Uterus (tissue), 3 donors: ENCODE measurements at regions not wholly inside any gene's neighbourhood (a gene's known extent, or its start where the extent isn't known, plus 50 kb on each side); places are given as distances from the start of the nearest gene placed in this dataset.

Experiments used
- DNase-seq, 2 donors: peaks; one replicate each; pipeline ENCODE4 v3.0.0-alpha.2; 2019 to 2020
- H3K27ac ChIP-seq, 2 donors: fragments of 200-600 bp; sonication (generic); 1 replicate in 1 of 2; 2 replicates in 1 of 2; pipeline ENCODE4 v1.5.1; 2016 to 2018
- H3K27me3 ChIP-seq, 2 donors: fragments of 200-600 bp; sonication (generic); one replicate each; pipeline ENCODE4 v1.5.1; 2018 to 2019; ENCODE audit warnings: control low read depth in 1 of 2
- H3K36me3 ChIP-seq, 2 donors: fragments of 200-600 bp; sonication (generic); one replicate each; pipeline ENCODE4 v1.5.1; 2019; ENCODE audit warnings: control low read depth in 1 of 2
- H3K4me1 ChIP-seq, 2 donors: fragments of 200-600 bp; sonication (generic); one replicate each; pipeline ENCODE4 v1.5.1; 2018 to 2019; ENCODE audit warnings: control low read depth in 1 of 2
- H3K4me3 ChIP-seq, 2 donors: fragments of 200-600 bp; sonication (generic); 1 replicate in 1 of 2; 2 replicates in 1 of 2; pipeline ENCODE4 v1.5.1; 2018 to 2019; ENCODE audit warnings: mild to moderate bottlenecking in 1 of 2
- H3K9me3 ChIP-seq, 2 donors: fragments of 200-600 bp; sonication (generic); one replicate each; pipeline ENCODE4 v1.5.1; 2019; ENCODE audit warnings: control low read depth in 1 of 2
- POLR2A ChIP-seq, 2 donors: fragments of 450-650 bp; IDR thresholded peaks; one replicate each; pipeline ENCODE4 v1.6.1; 2016; ENCODE audit warnings: antibody characterized with exemption in 2 of 2, mild to moderate bottlenecking in 1 of 2, moderate library complexity in 1 of 2
- intact Hi-C: fragments of 100-400 bp; cut with DNase I; formaldehyde crosslinking; loops from one replicate; pipeline ENCODE4 v1.15.1; 2023; ENCODE audit warnings: low total_unique reads
- TF ChIP-seq, protein P1 (sequence below), 4 experiments: fragments of 200-600 bp in 2 of 4; fragments of 450-650 bp in 2 of 4; sonication (generic) in 2 of 4; IDR thresholded peaks; one replicate each; pipeline ENCODE4 v1.5.1; 2016 to 2019; ENCODE audit warnings: antibody characterized with exemption in 4 of 4, mild to moderate bottlenecking in 2 of 4, moderate library complexity in 1 of 4
- donor health status: DM: yes; HTN: yes; CAD: no.

GRCh38 chr9:129435988-129436717 lies 184.7 kb downstream of the C9orf50 start:
- no peaks in the 10 kb centered on the region for H3K4me1 ChIP-seq
- no peak overlapping the region for H3K4me3 ChIP-seq

GRCh38 chr9:129435291-129435690 lies 185.6 kb downstream of the C9orf50 start:
- Histone ChIP-seq H3K4me3 (no peak overlapping the region), H3K27me3 (no peaks in the 10 kb centered on the region), H3K4me1 (no peaks in the 10 kb centered on the region), H3K36me3 (no peaks in the 10 kb centered on the region), H3K27ac (no peak overlapping the region), H3K9me3 (no peaks in the 10 kb centered on the region)
- intact Hi-C loops: no loop called here
- no peak for DNase-seq
- no peak for TF ChIP-seq POLR2A (IDR thresholded peaks at IDR 0.05)
- TF ChIP-seq, protein P1, sequence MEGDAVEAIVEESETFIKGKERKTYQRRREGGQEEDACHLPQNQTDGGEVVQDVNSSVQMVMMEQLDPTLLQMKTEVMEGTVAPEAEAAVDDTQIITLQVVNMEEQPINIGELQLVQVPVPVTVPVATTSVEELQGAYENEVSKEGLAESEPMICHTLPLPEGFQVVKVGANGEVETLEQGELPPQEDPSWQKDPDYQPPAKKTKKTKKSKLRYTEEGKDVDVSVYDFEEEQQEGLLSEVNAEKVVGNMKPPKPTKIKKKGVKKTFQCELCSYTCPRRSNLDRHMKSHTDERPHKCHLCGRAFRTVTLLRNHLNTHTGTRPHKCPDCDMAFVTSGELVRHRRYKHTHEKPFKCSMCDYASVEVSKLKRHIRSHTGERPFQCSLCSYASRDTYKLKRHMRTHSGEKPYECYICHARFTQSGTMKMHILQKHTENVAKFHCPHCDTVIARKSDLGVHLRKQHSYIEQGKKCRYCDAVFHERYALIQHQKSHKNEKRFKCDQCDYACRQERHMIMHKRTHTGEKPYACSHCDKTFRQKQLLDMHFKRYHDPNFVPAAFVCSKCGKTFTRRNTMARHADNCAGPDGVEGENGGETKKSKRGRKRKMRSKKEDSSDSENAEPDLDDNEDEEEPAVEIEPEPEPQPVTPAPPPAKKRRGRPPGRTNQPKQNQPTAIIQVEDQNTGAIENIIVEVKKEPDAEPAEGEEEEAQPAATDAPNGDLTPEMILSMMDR (IDR thresholded peaks at IDR 0.05): no peak

More at GRCh38 chr9:129435988-129436717, 184.7 kb downstream of the C9orf50 start:
- Histone ChIP-seq H3K27ac (peak overlapping the region; percentile 77 to 86), H3K27me3 (no peaks in the 10 kb centered on the region), H3K36me3 (no peaks in the 10 kb centered on the region), H3K9me3 (no peaks in the 10 kb centered on the region)
- DNase-seq: no peak
- intact Hi-C loops: no loop called here
- no peak for TF ChIP-seq POLR2A (IDR thresholded peaks at IDR 0.05)
- TF ChIP-seq, protein P1 (IDR thresholded peaks at IDR 0.05): no peak

GRCh38 chr9:129434187-129434586 lies 186.7 kb downstream of the C9orf50 start:
- intact Hi-C loops: no loop called here
- TF ChIP-seq POLR2A (IDR thresholded peaks at IDR 0.05): no peak
- TF ChIP-seq, protein P1 (IDR thresholded peaks at IDR 0.05): no peak
- Histone ChIP-seq H3K4me3 (no peak overlapping the region), H3K36me3 (no peaks in the 10 kb centered on the region), H3K9me3 (no peaks in the 10 kb centered on the region), H3K27me3 (no peaks in the 10 kb centered on the region), H3K27ac (no peak overlapping the region), H3K4me1 (no peaks in the 10 kb centered on the region)
- DNase-seq: no peak

GRCh38 chr9:129432297-129433154 lies 188.4 kb downstream of the C9orf50 start:
- Histone ChIP-seq H3K27me3 (no peaks in the 10 kb centered on the region), H3K9me3 (no peaks in the 10 kb centered on the region), H3K36me3 (no peaks in the 10 kb centered on the region), H3K4me3 (no peak overlapping the region), H3K4me1 (no peaks in the 10 kb centered on the region), H3K27ac (peak overlapping the region in 1 of 2 donors; percentile 19)
- intact Hi-C loops: no loop called here
- no peak for DNase-seq
- TF ChIP-seq POLR2A (IDR thresholded peaks at IDR 0.05): peak in 1 of 2 donors; percentile 24
- TF ChIP-seq, protein P1 (IDR thresholded peaks at IDR 0.05): no peak
